Endothelial cell of umbilical vein (primary cell): ENCODE measurements at regions not wholly inside any gene's neighbourhood (a gene's known extent, or its start where the extent isn't known, plus 50 kb on each side); places are given as distances from the start of the nearest gene placed in this dataset.

Experiments
- EZH2 ChIP-seq: IDR thresholded peaks from 2 replicates; pipeline ENCODE4 v1.6.1; 2012; ENCODE audit warnings: borderline replicate concordance, low read depth, mild to moderate bottlenecking, moderate library complexity, low read length, inconsistent platforms; ENCODE audit not compliant: severe bottlenecking
- JUN ChIP-seq: IDR thresholded peaks from 2 replicates; pipeline ENCODE4 v1.6.1; 2011; ENCODE audit warnings: borderline replicate concordance, low read depth; ENCODE audit not compliant: insufficient read length, insufficient read depth
- POLR2A ChIP-seq: IDR thresholded peaks from 2 replicates; pipeline ENCODE4 v1.6.1; 2012; ENCODE audit warnings: low read depth, mild to moderate bottlenecking, control low read depth, low read length
- POLR2AphosphoS5 ChIP-seq: IDR thresholded peaks from 2 replicates; pipeline ENCODE4 v1.6.1; 2012; ENCODE audit warnings: low read depth, mild to moderate bottlenecking, control low read depth, low read length, moderate library complexity; ENCODE audit not compliant: insufficient read depth
- TF ChIP-seq, protein P1 (sequence below), 2 donors: IDR thresholded peaks; 1 replicate in 1 of 2; 2 replicates in 1 of 2; pipeline ENCODE4 v1.5.1; 2011; ENCODE audit warnings: low read length in 2 of 2, mild to moderate bottlenecking in 2 of 2, moderate library complexity in 2 of 2, control low read depth in 1 of 2, inconsistent platforms in 1 of 2, low read depth in 1 of 2; ENCODE audit not compliant: insufficient read depth in 1 of 2; ENCODE audit errors: extremely low read depth in 1 of 2

DNA sequence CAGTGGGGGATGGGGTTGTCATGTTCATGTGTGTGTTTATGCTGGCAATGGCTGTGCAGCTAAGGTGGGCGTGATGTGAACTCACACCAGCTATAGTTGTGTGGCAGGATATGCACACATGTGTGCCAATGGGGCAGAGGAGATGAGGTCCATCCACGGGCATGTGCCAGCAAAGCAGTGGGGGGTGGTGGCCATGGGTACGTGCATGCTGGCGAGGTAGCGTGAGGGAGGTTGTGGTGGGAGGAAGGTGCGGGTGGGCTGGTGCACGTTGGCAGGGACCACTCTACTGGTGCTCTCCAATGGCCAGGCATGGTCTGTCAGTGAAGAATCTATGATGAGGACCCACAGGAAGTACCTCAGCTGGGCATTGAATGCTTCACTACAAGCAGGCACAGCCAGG is 567.5 kb upstream of the SORCS1 start:
- no peak for TF ChIP-seq POLR2AphosphoS5
- TF ChIP-seq, protein P1, sequence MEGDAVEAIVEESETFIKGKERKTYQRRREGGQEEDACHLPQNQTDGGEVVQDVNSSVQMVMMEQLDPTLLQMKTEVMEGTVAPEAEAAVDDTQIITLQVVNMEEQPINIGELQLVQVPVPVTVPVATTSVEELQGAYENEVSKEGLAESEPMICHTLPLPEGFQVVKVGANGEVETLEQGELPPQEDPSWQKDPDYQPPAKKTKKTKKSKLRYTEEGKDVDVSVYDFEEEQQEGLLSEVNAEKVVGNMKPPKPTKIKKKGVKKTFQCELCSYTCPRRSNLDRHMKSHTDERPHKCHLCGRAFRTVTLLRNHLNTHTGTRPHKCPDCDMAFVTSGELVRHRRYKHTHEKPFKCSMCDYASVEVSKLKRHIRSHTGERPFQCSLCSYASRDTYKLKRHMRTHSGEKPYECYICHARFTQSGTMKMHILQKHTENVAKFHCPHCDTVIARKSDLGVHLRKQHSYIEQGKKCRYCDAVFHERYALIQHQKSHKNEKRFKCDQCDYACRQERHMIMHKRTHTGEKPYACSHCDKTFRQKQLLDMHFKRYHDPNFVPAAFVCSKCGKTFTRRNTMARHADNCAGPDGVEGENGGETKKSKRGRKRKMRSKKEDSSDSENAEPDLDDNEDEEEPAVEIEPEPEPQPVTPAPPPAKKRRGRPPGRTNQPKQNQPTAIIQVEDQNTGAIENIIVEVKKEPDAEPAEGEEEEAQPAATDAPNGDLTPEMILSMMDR (IDR thresholded peaks at IDR 0.05; ENCODE audit: extremely low read depth in 1 of 2, insufficient read depth in 1 of 2, low read depth in 1 of 2, low read length in 2 of 2), result no peak
- TF ChIP-seq EZH2, result no peak
- no peak for TF ChIP-seq POLR2A
- TF ChIP-seq JUN, result no peak
